SK-N-SH treated with all-trans-retinoic acid at 6 μM for 48 hours (cell line): ENCODE measurements at regions not wholly inside any gene's neighbourhood (a gene's known extent, or its start where the extent isn't known, plus 50 kb on each side); places are given as distances from the start of the nearest gene placed in this dataset.
"Not testable (repeated sequence)": the region's sequence is repeated elsewhere in the genome, so short reads cannot be mapped to it uniquely, and the experiment has no call there.

Experiments used
- ATAC-seq: fragments of 200-7000 bp; cut with Tn5 transposase; 3 replicates; pipeline ENCODE4 v1.9.1; 2020; ENCODE audit warnings: mild to moderate bottlenecking, moderate library complexity
- ARNTL ChIP-seq: fragments of 450-650 bp; formaldehyde crosslinking; IDR thresholded peaks from 2 replicates; pipeline ENCODE4 v1.5.0; 2020; ENCODE audit warnings: low read depth, mild to moderate bottlenecking, moderate library complexity, borderline replicate concordance
- BACH2 ChIP-seq: fragments of 250-450 bp; sonication (Bioruptor Pico); IDR thresholded peaks from 2 replicates; pipeline ENCODE4 v1.9.0; 2021; ENCODE audit warnings: mild to moderate bottlenecking, borderline replicate concordance
- CREB5 ChIP-seq: fragments of 250-450 bp; sonication (Bioruptor Pico); IDR thresholded peaks from 2 replicates; pipeline ENCODE4 v1.5.1; 2020; ENCODE audit warnings: low read depth, mild to moderate bottlenecking, moderate library complexity
- CSDC2 ChIP-seq: fragments of 250-450 bp; sonication (Bioruptor Pico); IDR thresholded peaks from 2 replicates; pipeline ENCODE4 v1.5.0; 2020; ENCODE audit warnings: mild to moderate bottlenecking, moderate library complexity
- CSRNP3 ChIP-seq: fragments of 250-450 bp; sonication (Bioruptor Pico); IDR thresholded peaks from 2 replicates; pipeline ENCODE4 v1.5.1; 2021; ENCODE audit warnings: mild to moderate bottlenecking, moderate library complexity
- ESRRG ChIP-seq: fragments of 250-450 bp; sonication (Bioruptor Pico); IDR thresholded peaks from 2 replicates; pipeline ENCODE4 v1.6.1; 2021; ENCODE audit warnings: mild to moderate bottlenecking
- GLIS3 ChIP-seq: fragments of 250-450 bp; sonication (Bioruptor Pico); IDR thresholded peaks from 2 replicates; pipeline ENCODE4 v1.5.0; 2020; ENCODE audit warnings: mild to moderate bottlenecking, moderate library complexity
- OSR1 ChIP-seq: fragments of 250-450 bp; sonication (Bioruptor Pico); IDR thresholded peaks from 2 replicates; pipeline ENCODE4 v1.8.0; 2022; ENCODE audit warnings: moderate library complexity, mild to moderate bottlenecking, inconsistent platforms
- PPARA ChIP-seq: fragments of 250-450 bp; sonication (Bioruptor Pico); IDR thresholded peaks from 2 replicates; pipeline ENCODE4 v1.5.0; 2020; ENCODE audit warnings: mild to moderate bottlenecking, borderline replicate concordance
- RARB ChIP-seq: fragments of 250-450 bp; sonication (Bioruptor Pico); IDR thresholded peaks from 2 replicates; pipeline ENCODE4 v1.8.0; 2021; ENCODE audit warnings: mild to moderate bottlenecking, moderate library complexity
- SNAI2 ChIP-seq: fragments of 250-450 bp; sonication (Bioruptor Pico); IDR thresholded peaks from 2 replicates; pipeline ENCODE4 v1.5.0; 2020; ENCODE audit warnings: mild to moderate bottlenecking, moderate library complexity
- TCF4 ChIP-seq: fragments of 250-450 bp; sonication (Bioruptor Pico); IDR thresholded peaks from 2 replicates; pipeline ENCODE4 v1.8.0; 2021; ENCODE audit warnings: mild to moderate bottlenecking, moderate library complexity, borderline replicate concordance
- TOX ChIP-seq: fragments of 250-450 bp; sonication (Bioruptor Pico); IDR thresholded peaks from 2 replicates; pipeline ENCODE4 v1.8.0; 2021; ENCODE audit warnings: mild to moderate bottlenecking, moderate library complexity, borderline replicate concordance
- ZC3H10 ChIP-seq: fragments of 250-450 bp; sonication (Bioruptor Pico); IDR thresholded peaks from 2 replicates; pipeline ENCODE4 v1.5.1; 2021; ENCODE audit warnings: mild to moderate bottlenecking, moderate library complexity
- ZFP30 ChIP-seq: fragments of 450-650 bp; formaldehyde crosslinking; IDR thresholded peaks from 2 replicates; pipeline ENCODE4 v1.5.0; 2022; ENCODE audit warnings: mild to moderate bottlenecking, moderate library complexity
- ZNF565 ChIP-seq: fragments of 450-650 bp; formaldehyde crosslinking; conservative IDR thresholded peaks from 2 replicates; pipeline ENCODE4 v1.5.0; 2020; ENCODE audit warnings: low read depth, mild to moderate bottlenecking, moderate library complexity
- ZNF70 ChIP-seq: fragments of 450-650 bp; formaldehyde crosslinking; IDR thresholded peaks from 2 replicates; pipeline ENCODE4 v1.5.0; 2020; ENCODE audit warnings: mild to moderate bottlenecking, moderate library complexity
- ZNF8 ChIP-seq: fragments of 450-650 bp; formaldehyde crosslinking; IDR thresholded peaks from 2 replicates; pipeline ENCODE4 v1.5.0; 2020; ENCODE audit warnings: mild to moderate bottlenecking, moderate library complexity
- TF ChIP-seq, protein P1 (sequence below): fragments of 250-450 bp; sonication (Bioruptor Pico); IDR thresholded peaks from 2 replicates; pipeline ENCODE4 v1.5.0; 2020; ENCODE audit warnings: mild to moderate bottlenecking, moderate library complexity
- TF ChIP-seq, protein P2 (sequence below): fragments of 250-450 bp; sonication (Bioruptor Pico); IDR thresholded peaks from 2 replicates; pipeline ENCODE4 v1.8.0; 2020; ENCODE audit warnings: mild to moderate bottlenecking, moderate library complexity, borderline replicate concordance
- TF ChIP-seq, protein P3 (sequence below): fragments of 250-450 bp; sonication (Bioruptor Pico); IDR thresholded peaks from 2 replicates; pipeline ENCODE4 v1.8.0; 2021; ENCODE audit warnings: low read depth, mild to moderate bottlenecking, moderate library complexity, borderline replicate concordance

DNA sequence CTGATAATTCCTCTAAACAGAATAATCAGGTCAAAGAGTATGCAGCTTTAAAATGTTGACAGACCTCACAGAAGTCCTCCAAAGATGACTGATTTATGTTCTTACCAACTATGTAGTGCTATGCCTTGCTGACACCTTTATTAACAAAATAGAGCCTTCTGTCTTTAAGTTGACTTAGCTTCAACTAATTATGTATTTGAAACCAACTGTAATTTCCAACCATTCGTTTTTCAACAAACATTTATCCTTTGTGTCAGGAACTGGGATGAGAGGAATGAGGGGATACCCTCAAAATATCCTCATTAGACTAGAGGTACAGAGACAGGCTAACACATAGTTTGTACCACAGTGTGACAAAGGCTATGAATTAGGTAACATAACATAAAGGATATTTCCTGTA is 186.2 kb upstream of the ZNF217 start (continued):
- no peak for TF ChIP-seq RARB (CRISPR knock-in tag)
- TF ChIP-seq, all 23 proteins: peak for 0

- no peak for TF ChIP-seq CREB5 (CRISPR knock-in tag)
- no peak for TF ChIP-seq ZNF70 (CRISPR knock-in tag)
- TF ChIP-seq TOX (CRISPR knock-in tag): no peak
- TF ChIP-seq PPARA (CRISPR knock-in tag): no peak
- no peak for TF ChIP-seq ZNF565
- TF ChIP-seq, protein P1, sequence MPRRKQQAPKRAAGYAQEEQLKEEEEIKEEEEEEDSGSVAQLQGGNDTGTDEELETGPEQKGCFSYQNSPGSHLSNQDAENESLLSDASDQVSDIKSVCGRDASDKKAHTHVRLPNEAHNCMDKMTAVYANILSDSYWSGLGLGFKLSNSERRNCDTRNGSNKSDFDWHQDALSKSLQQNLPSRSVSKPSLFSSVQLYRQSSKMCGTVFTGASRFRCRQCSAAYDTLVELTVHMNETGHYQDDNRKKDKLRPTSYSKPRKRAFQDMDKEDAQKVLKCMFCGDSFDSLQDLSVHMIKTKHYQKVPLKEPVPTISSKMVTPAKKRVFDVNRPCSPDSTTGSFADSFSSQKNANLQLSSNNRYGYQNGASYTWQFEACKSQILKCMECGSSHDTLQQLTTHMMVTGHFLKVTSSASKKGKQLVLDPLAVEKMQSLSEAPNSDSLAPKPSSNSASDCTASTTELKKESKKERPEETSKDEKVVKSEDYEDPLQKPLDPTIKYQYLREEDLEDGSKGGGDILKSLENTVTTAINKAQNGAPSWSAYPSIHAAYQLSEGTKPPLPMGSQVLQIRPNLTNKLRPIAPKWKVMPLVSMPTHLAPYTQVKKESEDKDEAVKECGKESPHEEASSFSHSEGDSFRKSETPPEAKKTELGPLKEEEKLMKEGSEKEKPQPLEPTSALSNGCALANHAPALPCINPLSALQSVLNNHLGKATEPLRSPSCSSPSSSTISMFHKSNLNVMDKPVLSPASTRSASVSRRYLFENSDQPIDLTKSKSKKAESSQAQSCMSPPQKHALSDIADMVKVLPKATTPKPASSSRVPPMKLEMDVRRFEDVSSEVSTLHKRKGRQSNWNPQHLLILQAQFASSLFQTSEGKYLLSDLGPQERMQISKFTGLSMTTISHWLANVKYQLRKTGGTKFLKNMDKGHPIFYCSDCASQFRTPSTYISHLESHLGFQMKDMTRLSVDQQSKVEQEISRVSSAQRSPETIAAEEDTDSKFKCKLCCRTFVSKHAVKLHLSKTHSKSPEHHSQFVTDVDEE (CRISPR knock-in tag): no peak
- no peak for ATAC-seq
These were observed 185.1 kb upstream of the ZNF217 start for GRCh38 chr20:53778736-53779135.

DNA sequence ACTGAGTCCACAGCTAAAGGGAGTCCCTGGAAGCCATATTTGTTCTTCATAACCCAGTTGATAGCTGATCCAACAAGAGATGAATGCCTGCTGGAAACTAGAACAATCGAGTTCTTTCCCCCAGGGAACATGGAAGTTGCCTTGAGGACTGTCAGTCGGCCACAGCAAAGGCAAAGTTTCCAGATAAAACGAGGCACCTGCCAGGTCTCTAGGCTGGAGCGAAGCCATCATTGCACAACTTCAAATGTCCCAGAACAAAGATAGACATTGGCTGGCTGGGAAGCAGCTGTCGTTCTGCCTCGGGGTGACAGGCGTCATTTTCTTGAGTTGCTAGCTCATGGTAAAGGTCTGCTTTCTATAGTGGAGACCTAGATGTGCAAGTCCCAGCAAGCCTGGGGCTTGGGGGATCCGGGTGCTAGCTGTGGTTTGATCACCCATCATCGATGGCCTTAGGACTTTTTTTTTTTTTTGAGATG is 184.4 kb upstream of the ZNF217 start:
- TF ChIP-seq ZNF565 (no peak), SNAI2 (CRISPR knock-in tag) (no peak), TOX (CRISPR knock-in tag) (no peak), ESRRG (CRISPR knock-in tag) (no peak), CREB5 (CRISPR knock-in tag) (no peak), ZNF70 (CRISPR knock-in tag) (no peak), OSR1 (CRISPR knock-in tag) (no peak), ZC3H10 (CRISPR knock-in tag) (no peak), ZNF8 (no peak), CSDC2 (CRISPR knock-in tag) (no peak), ZFP30 (CRISPR knock-in tag) (no peak), CSRNP3 (no peak), GLIS3 (CRISPR knock-in tag) (no peak), PPARA (CRISPR knock-in tag) (no peak), ARNTL (CRISPR knock-in tag) (no peak), BACH2 (CRISPR knock-in tag) (no peak), TCF4 (CRISPR knock-in tag) (no peak)
- TF ChIP-seq, protein P2, sequence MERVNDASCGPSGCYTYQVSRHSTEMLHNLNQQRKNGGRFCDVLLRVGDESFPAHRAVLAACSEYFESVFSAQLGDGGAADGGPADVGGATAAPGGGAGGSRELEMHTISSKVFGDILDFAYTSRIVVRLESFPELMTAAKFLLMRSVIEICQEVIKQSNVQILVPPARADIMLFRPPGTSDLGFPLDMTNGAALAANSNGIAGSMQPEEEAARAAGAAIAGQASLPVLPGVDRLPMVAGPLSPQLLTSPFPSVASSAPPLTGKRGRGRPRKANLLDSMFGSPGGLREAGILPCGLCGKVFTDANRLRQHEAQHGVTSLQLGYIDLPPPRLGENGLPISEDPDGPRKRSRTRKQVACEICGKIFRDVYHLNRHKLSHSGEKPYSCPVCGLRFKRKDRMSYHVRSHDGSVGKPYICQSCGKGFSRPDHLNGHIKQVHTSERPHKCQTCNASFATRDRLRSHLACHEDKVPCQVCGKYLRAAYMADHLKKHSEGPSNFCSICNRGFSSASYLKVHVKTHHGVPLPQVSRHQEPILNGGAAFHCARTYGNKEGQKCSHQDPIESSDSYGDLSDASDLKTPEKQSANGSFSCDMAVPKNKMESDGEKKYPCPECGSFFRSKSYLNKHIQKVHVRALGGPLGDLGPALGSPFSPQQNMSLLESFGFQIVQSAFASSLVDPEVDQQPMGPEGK (CRISPR knock-in tag): no peak
- TF ChIP-seq, protein P1 (CRISPR knock-in tag): no peak
- TF ChIP-seq, protein P3, sequence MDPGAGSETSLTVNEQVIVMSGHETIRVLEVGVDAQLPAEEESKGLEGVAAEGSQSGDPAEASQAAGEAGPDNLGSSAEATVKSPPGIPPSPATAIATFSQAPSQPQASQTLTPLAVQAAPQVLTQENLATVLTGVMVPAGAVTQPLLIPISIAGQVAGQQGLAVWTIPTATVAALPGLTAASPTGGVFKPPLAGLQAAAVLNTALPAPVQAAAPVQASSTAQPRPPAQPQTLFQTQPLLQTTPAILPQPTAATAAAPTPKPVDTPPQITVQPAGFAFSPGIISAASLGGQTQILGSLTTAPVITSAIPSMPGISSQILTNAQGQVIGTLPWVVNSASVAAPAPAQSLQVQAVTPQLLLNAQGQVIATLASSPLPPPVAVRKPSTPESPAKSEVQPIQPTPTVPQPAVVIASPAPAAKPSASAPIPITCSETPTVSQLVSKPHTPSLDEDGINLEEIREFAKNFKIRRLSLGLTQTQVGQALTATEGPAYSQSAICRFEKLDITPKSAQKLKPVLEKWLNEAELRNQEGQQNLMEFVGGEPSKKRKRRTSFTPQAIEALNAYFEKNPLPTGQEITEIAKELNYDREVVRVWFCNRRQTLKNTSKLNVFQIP (CRISPR knock-in tag): no peak

DNA sequence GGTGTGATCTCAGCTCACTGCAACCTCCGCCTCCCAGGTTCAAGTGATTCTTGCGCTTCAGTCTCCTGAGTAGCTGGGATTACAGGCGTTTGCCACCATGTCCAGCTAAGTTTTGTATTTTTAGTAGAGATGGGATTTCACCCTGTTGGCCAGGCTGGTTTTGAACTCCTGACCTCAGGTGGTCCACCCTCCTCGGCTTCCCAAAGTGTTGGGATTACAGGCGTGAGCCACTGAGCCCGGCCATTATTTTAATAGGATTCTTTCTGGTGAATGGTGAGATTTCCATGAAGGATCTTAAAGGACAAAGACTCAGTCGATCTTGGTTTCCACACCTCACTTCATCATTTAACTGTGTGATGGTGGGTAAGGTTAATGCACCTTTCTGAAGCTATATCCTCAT is 183.8 kb upstream of the ZNF217 start:
- not testable (repeated sequence) for ATAC-seq

More for the DNA sequence above, 184.4 kb upstream of the ZNF217 start:
- ATAC-seq: no peak
